H54 (cell line): ENCODE measurements at regions not wholly inside any gene's neighbourhood (a gene's known extent, or its start where the extent isn't known, plus 50 kb on each side); places are given as distances from the start of the nearest gene placed in this dataset.
A peak's percentile ranks its signal among the peaks of the same experiment; 100 is the strongest.

Source experiments
- DNase-seq: peaks from one replicate; pipeline ENCODE4 v3.0.0; 2011; ENCODE audit warnings: low spot score, mixed read lengths; ENCODE audit not compliant: insufficient read length
- FAIRE-seq: peaks from 3 replicates; lab custom pipeline; 2011; peaks lifted over from hg19 to GRCh38; lab: Jason Lieb, UNC
- POLR2A ChIP-seq: IDR thresholded peaks from 2 replicates; pipeline ENCODE4 v1.6.1; 2011; ENCODE audit warnings: low read depth, mild to moderate bottlenecking, low read length

- TF ChIP-seq POLR2A, result no peak
- FAIRE-seq (no peak), DNase-seq (no peak)
Measured at GRCh38 chr1:182196897-182197870, 135.7 kb upstream of the ZNF648 start.

- FAIRE-seq (no peak), DNase-seq (no peak)
- no peak for TF ChIP-seq POLR2A
Measured at GRCh38 chr1:182195733-182196132, 134.2 kb upstream of the ZNF648 start.

DNA sequence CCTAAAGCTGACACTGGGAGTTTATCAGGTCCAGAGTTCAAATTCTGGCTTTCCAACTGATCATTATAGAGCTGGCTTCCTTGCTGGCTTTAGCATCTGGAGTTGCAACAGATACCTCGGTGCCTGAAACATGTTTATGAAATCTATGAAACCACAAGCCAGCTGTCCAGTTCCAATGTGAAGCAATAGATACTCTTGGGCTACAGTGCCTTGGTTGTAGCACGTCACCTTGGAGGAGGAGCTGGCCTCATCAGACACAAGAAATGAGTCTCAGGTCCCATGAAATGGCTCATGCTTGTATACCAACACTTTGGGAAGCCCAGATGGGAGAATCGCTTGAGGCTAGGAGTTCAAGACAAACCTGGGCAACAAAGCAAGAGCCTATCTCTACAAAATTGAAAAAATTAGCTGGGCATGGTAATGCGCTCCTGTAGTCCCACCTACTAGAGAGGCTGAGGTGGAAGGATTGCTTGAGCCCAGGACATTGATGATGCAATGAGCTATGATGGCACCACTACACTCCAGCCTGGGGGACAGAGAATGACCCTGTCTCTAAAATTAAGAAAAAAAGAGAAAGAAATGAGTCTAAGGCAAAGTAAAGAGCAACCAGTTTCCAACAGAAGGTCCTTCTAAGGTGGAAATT lies 132.5 kb upstream of the ZNF648 start:
- DNase-seq, result no peak
- no peak for FAIRE-seq
- TF ChIP-seq POLR2A, result no peak

- TF ChIP-seq POLR2A, result no peak
- FAIRE-seq (no peak), DNase-seq (no peak)
Measured at GRCh38 chr1:182192966-182193365, 131.5 kb upstream of the ZNF648 start.

DNA sequence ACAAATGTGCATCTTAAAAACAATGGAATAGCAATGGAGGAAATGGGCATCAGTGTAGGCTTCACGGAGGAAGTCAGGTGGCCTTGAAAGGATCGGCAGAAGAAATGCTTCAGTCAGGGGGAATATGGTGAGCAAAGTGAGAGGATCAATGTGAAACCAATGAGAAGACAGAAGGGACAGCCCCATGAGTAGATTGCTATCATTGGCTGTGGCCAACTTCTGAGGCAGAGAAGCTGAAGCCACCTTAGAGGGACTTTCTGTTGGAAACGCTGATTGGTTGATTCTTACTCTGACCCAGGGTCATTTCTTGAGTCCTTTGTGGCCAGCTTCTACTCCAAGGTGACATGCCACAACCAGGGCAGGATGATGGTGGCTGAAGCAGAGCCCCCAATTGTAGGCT lies 130.7 kb upstream of the ZNF648 start:
- FAIRE-seq, result no peak
- no peak for TF ChIP-seq POLR2A
- DNase-seq, result no peak

DNA sequence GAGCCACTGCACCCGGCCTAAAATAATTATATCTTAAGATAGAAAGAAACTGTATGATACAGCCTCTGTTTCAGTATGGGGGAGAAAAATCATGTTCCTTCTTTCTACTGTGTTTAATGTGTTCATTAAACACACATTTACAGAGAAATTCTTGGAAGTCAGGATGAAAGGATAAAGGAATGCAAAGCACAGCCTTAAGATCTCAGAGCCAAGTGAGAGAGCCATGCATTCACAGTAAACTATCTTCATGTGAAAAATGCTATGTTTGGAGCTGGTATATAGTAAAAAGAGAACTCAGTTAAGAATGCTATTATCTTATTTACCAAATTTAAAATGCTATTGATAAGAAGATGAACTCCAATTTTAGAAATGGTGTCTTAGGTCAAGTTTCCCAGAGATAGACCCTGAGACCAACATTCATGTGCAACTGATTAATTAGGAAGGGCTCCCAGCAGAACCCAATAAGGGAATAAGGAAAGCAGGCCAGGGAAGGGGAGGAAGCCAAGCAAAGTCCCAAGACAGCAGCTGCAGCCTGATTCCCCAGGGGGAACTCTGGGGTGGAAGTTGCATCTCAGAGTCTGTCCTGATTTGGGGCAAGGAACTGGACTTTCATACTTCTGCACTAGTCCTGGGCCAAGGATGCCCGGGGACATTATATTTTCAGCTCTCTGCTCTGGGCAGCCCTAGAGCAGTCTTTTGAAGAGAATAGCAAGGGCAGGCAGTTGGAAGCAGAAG lies 130.0 kb upstream of the ZNF648 start:
- no peak for TF ChIP-seq POLR2A
- no peak for FAIRE-seq
- no peak for DNase-seq

DNA sequence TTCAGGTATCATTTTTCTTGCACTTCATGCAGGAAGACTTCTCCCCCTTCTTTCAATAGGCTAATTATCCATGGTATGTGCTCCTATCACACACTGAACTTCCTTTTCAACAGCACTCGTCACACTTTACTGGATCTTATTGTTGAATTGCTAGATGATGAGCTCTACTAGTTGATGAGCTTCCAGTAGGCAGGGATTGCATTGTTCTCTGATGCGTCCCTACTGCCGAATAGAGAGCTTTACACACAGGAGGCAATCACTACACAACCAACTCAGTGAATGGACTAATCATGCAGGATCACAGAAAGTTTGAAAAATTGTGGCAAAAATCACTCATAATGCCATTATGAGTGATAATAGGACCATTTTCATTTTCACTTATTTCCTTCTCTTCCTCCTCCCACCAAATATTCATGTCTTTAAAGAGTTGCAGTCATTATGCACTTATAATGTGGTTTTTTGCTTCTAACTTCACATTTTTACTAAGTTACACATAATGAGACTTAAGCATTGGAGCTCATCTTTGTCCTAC lies 128.1 kb upstream of the ZNF648 start:
- DNase-seq (no peak), FAIRE-seq (no peak)
- TF ChIP-seq POLR2A, result no peak

DNA sequence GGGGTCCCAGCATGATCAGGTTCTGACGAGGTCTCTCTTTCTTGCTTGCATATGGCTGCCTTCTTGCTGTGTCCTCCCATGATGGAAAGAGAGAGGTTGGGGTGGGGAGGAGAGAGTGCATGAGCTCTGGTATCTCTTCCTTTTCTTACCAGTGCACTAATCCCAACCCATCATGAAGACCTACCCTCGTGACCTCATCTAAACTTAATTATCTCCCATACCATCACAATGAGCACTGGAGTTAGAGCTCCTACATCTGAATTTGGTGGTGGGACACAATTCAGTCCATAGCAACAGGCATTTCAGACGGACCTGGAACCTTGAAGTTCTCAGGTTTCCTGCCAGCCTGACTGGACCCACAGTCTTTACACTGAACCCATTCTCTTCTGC lies 125.2 kb upstream of the ZNF648 start:
- DNase-seq (no peak), FAIRE-seq (no peak)
- no peak for TF ChIP-seq POLR2A

GRCh38 chr1:182185842-182186756 lies 124.6 kb upstream of the ZNF648 start:
- FAIRE-seq, result no peak
- DNase-seq, result peak; percentile 32
- no peak for TF ChIP-seq POLR2A

GRCh38 chr1:182185136-182185535 lies 123.6 kb upstream of the ZNF648 start:
- FAIRE-seq, result no peak
- DNase-seq, result no peak
- TF ChIP-seq POLR2A, result no peak

DNA sequence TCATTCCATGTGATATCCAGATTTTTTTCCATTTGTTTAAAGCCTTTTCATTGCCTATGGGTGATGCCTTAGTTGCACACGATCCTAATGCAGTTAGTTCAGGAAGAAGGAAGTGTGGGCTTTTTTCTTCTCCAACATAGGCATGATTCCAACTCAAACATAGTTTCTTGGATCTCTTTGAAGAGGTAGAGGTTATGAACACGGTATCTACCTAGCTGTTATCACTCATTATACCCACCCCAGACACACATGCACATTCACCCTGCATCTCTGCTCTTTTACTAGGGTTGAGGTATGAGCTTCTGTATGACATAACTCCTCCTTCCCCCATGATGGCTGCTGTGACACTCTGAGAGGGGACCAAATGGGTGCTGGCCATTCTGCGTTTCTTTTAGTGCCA lies 122.1 kb upstream of the ZNF648 start:
- TF ChIP-seq POLR2A, result no peak
- DNase-seq (no peak), FAIRE-seq (no peak)

- no peak for DNase-seq
- no peak for FAIRE-seq
- TF ChIP-seq POLR2A, result no peak
Measured at GRCh38 chr1:182182311-182182710, 120.8 kb upstream of the ZNF648 start.

- DNase-seq (no peak), FAIRE-seq (no peak)
- TF ChIP-seq POLR2A, result no peak
Measured at GRCh38 chr1:182181167-182181572, 119.7 kb upstream of the ZNF648 start.
